Hematopoietic multipotent progenitor cell treated with erythropoietin and hydrocortisone succinate and interleukin-3 and kit ligand, for 17 days (in vitro differentiated cells): ENCODE measurements at regions not wholly inside any gene's neighbourhood (a gene's known extent, or its start where the extent isn't known, plus 50 kb on each side); places are given as distances from the start of the nearest gene placed in this dataset.
"Not testable (repeated sequence)": the region's sequence is repeated elsewhere in the genome, so short reads cannot be mapped to it uniquely, and the experiment has no call there.

ENCODE experiments used
- DNase-seq: peaks from one replicate; pipeline ENCODE4 v3.0.0-alpha.2; 2015; ENCODE audit warnings: low spot score

DNA sequence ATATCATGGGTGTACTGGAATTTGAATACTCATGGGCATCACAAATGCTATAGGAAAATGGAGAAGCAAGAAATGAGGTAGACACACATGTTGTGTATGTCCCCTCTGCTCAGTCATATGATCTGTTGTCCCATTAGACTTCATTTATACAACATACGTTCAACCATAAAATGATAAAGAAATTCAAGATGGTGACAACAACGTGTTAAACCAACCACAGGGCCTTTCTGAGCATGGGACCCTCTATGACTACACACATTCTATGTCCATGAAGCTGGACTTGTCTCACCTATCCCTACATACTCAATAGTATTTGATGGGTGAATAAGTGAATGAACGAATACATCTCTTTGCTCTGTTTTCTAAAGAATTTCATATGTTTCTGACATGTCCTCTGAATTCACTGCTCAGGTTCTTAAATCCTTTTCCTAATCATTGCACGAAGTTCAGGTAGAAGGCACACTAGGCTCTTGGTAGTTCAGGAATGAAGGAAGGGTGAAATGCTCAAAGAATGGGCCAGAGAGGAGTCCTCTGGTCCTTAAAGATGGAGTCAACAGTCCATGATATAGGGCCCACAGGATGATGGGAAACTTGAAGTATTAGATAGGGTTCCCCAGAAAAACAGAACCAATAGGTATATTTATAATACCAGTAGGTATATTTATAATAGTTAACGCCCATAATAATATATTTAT lies 105.7 kb upstream of the PPM1H start:
- no peak for DNase-seq

- no peak for DNase-seq
These were observed 103.8 kb upstream of the PPM1H start for GRCh38 chr12:63038713-63039100.

DNA sequence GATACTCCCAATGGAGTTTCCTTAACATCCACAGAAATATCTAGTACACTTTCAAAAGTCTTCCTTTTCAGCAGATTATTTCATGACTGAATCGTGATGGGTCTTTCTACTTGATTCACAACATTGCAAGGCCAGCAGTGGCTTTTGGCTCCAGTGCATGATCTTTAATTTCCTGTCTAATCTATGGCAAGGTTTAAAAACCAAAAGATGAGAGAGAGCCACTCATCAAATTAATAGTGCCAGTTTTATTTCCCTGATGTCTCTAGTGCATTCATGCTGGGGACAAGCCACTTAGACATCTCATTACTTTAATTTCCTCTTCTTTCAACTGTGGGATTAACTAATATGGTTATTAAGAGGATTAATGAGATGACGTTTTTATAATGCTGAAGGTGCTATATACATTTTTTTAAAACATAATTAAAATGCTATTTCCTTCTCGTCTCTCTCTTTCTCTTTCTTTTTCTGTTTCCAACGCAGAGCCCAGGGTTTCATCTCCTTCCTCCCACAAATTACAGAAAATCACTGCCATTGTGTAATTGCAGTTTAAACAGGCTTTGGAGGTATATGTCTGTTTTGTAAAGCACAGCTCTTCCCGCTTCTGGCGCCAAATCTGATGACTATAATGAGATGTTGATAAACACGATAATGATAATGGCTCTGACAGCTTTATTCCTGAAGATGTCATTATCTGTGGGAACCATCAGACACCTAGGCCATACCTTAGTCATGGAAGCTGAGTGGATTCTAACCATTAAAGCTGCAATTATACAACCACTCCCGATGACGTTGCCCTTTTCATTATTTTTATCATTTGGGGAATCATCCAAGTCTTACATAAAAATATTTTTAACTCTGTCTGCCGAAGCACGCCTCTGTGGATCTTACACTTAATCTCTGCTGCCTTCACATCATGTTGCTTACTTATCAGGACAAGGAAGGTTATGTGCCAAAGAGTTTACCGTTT lies 103.1 kb upstream of the PPM1H start:
- DNase-seq = no peak

DNA sequence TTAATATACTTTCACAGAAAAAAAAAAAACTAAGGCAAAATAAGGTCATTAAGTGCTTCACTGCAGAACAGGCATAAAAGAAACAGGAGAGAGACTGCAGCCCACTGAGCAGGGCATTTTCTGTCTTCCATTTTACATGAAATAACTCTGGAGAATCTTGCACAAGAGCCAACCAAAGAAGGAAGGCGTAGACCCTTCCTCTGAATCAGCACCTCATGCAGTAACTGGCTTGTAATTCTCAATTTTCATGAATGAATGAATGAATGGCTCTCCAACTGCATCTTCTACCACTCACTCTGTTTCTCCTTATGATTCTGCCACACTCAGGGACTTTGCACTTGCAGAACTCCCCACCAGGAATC lies 102.0 kb upstream of the PPM1H start:
- no peak for DNase-seq

DNA sequence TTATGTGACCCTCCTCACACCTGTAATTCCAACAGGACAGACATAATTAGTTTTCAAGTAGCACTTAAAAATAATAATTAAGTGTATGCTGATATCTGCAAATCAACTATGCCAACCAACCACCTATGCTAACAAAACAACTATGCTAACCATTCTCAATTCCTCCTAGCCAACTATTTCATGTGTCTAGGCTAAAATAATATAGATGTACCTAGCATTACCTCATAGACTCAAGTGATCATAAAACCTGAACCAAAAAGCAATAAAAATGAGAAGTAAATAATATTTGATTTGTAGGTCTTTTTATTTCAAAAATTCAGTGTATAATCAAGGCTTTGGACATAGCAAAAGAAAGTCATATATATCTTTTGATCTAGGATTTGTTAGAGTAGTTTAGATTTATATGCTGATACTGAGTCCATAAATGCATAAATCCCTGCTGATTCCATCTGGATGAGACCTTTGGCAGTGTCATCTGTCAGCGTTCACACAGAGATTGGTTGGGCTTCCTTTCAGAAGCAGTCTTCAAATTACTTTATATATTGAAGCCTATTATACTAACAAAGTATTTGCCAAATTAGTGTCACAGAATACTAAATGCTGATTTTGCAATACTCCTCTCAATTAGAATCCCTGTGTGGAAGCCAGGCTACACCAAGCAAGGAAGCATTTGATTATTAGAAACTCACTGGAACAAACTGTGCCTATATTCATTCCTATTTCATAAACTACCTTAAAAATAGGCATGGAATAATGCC lies 101.4 kb upstream of the PPM1H start:
- DNase-seq = no peak

DNA sequence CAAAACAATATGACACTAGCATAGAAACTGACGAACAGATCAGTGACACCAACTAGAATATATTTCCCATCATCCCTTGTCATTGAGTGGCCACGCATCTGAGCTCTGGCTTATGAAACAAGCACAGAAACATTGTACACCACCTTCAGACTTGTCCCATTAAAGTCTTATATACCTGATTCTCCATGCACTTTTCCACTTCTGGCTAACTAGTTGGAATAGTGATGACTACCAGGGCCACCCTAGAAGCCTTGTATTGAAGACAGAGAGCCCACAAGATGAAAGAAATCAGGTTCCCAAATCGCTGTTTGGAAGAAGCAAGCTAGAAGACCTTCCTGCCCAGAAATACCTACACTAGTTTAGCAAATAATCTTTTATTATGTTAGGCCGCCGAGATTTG lies 99.7 kb upstream of the PPM1H start:
- no peak for DNase-seq

DNA sequence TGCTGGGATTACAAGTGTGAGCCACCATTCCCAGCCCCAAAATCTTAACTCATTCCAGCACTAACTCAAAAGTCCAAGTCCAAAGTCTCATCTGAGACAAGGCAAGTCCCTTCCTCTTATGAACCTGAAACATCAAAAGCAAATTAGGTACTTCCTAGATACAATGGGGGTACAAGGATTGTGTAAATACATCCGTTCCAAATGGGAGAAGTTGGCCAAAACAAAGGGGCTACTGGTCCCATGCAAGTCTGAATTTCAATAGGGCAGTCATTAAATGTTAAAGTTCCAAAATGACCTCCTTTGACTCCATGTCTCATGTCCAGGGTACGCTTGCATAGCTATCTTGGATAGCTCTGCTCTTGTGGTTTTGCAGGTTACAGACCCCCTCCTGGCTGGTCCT lies 94.7 kb upstream of the PPM1H start:
- DNase-seq = no peak

GRCh38 chr12:63028951-63029350 lies 94.0 kb upstream of the PPM1H start:
- no peak for DNase-seq

DNA sequence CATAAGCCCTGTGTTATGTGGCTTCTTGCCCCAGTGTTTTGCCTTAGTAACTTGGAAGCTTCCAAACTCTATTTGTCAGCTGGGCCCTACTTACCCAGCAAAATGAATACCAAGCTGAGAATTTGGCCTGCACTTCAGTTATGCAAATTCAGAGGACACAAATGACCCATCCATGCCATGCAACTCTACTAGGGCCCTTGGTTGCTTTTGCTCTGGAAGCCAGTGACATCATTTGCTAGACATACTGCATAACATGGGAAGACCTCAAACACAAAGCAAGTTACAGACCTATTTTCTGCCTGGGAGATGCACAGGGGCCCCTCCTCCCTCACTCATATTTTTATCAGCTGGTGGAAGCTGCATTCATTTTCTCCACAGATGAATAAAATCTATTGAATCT lies 90.2 kb upstream of the PPM1H start:
- no peak for DNase-seq

GRCh38 chr12:63023926-63024325 lies 89.0 kb upstream of the PPM1H start:
- no peak for DNase-seq

- DNase-seq = no peak
These were observed 86.2 kb upstream of the PPM1H start for GRCh38 chr12:63021116-63021515.

DNA sequence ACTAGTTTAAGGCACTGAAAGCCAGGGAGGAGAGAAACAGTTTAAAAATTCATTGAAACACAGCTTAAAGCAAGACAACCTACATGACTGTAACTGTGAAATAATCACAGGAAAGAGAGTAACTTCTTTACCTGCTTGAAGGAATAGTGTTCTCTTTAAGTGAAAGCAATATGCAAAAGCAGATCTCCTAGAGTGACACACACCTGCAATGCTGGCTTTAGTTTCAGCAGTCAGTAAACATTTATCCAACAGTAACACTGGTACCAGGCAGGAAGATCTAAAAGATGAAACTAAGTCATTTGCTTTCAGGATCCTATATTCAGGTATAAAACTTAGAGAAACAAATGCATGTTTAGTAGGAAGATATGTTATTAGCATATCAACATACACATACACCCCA lies 85.3 kb upstream of the PPM1H start:
- no peak for DNase-seq

- DNase-seq = no peak
These were observed 83.3 kb upstream of the PPM1H start for GRCh38 chr12:63018273-63018672.

GRCh38 chr12:63013302-63013701 lies 78.4 kb upstream of the PPM1H start:
- DNase-seq = no peak

DNA sequence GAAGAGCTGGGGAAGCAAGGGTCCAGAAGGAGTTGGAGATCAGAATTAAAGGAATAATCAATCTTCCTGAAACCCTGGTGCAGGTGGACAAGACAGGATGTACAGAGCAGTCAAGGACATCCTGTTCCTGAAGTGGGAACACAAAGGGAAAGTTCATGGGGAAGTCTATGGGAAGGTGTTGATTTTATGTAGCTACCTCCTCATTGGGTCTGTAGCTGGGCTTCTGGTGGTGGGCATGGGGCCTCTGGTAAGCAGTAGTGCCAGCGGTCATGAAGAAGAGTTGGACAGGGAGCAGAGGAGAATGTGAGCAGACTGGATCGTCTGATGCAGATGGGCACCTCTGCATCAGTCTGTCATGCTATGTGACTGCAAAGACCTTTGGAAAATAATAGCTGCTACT lies 75.7 kb upstream of the PPM1H start:
- DNase-seq = no peak

GRCh38 chr12:63008372-63008771 lies 73.4 kb upstream of the PPM1H start:
- DNase-seq = no peak

- DNase-seq = no peak
These were observed 72.8 kb upstream of the PPM1H start for GRCh38 chr12:63007726-63008125.

- DNase-seq = no peak
These were observed 71.6 kb upstream of the PPM1H start for GRCh38 chr12:63006536-63006935.

DNA sequence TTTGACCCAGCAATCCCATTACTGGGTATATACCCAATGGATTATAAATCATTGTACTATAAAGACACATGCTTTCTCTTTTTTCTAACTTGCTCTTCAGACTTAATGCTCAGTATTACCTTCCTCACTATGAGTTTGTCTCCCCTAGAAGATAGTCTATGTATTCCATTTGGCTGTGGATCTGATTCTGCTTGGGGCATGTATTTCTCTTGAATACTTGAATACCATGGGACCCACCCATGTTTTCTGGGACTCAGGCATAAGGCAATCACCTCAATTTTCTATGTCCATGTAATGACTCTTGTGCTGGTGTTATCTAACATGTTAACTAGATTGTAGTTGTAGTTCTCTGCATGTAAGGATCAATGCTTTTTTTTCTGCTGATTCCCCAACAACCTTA lies 70.4 kb upstream of the PPM1H start:
- no peak for DNase-seq

GRCh38 chr12:63003223-63003819 lies 68.4 kb upstream of the PPM1H start:
- no peak for DNase-seq

DNA sequence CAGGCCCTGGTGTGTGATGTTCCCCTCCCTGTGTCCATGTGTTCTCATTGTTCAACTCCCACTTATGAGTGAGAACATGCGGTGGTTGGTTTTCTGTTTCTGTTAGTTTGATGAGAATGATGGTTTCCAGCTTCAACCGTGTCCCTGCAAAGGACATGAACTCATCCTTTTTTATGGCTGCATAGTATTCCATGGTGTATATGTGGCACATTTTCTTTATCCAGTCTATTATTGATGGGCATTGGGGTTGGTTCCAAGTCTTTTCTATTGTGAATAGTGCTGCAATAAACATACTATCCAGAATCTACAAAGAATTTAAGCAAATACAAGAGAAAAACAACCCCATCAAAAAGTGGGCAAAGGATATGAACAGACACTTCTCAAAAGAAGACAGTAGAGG lies 67.1 kb upstream of the PPM1H start:
- not testable (repeated sequence) for DNase-seq

- DNase-seq = no peak
These were observed 63.5 kb upstream of the PPM1H start for GRCh38 chr12:62998454-62998853.
